GM13976 (cell line): ENCODE measurements at regions not wholly inside any gene's neighbourhood (a gene's known extent, or its start where the extent isn't known, plus 50 kb on each side); places are given as distances from the start of the nearest gene placed in this dataset.
A peak's percentile ranks its signal among the peaks of the same experiment; 100 is the strongest.

ENCODE experiments used
- DNase-seq: peaks from one replicate; pipeline ENCODE4 v3.0.0; 2012; ENCODE audit warnings: low spot score
- in situ Hi-C: fragments of 300-500 bp; cut with MboI; formaldehyde crosslinking; loops from one replicate; pipeline ENCODE4 v1.12.0; 2022; ENCODE audit warnings: low sequenced_read_pairs, mixed read lengths, inconsistent platforms; ENCODE audit not compliant: unreplicated experiment
- TF ChIP-seq, protein P1 (sequence below): IDR thresholded peaks from 2 replicates; pipeline ENCODE4 v1.5.1; 2012; ENCODE audit warnings: borderline replicate concordance, mild to moderate bottlenecking; ENCODE audit not compliant: insufficient read depth; ENCODE audit errors: extremely low read depth, missing control alignments, control extremely low read depth

DNA sequence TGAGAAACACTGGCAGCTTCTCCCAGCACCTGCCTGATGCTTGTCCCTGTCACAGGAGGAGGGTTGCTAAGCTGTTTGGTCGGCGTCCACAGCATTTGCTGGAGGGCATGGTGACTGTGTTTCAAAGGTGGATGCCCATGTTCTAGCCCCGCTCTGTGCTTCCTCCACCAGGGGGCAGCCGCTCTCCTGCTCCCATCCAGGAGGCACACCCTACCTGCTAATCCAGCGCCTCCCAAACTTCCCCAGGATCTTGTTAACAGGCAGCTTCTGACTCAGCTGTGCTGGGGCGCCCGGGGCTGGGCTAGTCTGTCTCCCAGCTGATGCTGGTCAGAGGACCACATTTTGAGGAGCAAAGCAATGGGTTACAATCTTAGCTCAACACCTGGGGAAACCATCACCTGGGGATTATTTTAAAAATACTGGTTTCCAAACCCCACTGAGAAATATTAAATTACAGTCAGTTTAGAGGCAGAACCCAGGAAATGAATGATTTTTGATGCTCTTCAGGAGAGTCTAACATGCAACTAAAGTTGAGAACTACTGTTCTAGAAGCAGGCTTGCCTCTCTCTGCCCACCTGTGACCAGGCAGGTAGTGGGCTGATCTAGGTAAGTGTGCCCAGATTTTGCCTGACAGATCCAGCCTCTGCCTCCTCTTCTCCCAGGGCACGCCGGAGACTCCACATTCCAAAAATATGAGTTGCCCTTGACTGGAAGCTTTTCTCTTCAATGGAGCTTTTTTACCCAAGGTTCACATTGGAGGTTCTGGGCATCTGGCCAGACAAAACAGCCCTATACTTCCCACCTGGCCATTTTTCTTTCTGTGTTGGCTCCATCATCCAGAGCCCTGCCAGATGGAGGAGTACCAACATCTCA is 92.7 kb upstream of the GPR26 start:
- in situ Hi-C loops = no loop called here
- peak; percentile 75 for DNase-seq

DNA sequence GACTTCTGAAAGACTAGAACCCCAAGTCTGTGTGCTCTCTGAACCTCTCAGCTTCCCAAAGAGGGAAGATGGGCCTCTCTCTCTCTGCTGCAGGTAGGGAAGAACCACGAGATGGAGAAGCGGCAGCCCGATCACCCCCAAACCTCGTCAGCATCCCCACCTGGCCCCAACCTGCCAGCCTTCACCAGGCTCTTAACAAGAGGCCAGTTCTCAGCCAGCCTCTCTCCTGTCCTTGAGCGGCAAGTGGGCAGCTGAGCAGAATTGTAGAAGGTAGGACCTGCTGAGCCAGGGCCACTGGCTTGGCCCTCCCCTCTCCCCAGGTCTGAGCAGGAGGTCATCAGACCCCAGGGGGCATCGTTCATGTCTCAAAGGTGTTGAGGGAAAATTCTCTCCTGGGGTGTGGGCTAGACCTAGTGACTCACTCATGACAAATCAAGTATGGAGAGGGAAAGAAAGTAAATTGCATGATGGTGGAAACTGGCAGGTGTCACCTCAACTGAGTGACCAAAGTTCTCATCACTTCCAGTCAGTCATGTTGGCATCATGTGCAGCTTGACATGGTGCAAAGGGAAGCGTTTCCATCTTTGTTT is 92.0 kb upstream of the GPR26 start:
- TF ChIP-seq, protein P1, sequence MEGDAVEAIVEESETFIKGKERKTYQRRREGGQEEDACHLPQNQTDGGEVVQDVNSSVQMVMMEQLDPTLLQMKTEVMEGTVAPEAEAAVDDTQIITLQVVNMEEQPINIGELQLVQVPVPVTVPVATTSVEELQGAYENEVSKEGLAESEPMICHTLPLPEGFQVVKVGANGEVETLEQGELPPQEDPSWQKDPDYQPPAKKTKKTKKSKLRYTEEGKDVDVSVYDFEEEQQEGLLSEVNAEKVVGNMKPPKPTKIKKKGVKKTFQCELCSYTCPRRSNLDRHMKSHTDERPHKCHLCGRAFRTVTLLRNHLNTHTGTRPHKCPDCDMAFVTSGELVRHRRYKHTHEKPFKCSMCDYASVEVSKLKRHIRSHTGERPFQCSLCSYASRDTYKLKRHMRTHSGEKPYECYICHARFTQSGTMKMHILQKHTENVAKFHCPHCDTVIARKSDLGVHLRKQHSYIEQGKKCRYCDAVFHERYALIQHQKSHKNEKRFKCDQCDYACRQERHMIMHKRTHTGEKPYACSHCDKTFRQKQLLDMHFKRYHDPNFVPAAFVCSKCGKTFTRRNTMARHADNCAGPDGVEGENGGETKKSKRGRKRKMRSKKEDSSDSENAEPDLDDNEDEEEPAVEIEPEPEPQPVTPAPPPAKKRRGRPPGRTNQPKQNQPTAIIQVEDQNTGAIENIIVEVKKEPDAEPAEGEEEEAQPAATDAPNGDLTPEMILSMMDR = no peak
- in situ Hi-C loops = no loop called here
- no peak for DNase-seq

More for the DNA sequence above, 92.7 kb upstream of the GPR26 start:
- TF ChIP-seq, protein P1 = peak; percentile 74

DNA sequence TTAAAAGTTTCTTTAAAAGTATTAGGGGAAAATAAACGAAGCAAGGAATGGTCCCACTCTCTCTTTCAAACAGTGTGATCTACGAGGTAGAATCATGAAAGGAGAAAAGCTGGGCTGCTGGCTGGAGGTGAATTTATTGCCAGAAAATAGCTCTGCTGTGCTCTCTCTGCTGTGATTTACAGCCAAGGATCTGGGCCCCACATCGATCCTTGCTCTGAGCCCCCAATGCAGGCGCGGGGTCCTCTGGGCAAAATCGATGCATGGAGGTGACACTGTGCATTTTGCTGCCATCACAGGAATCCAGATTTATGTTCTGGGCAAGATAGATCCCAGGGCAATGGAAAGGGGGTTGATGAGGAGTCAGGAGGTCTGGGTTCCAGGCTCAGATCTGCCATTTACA is 91.0 kb upstream of the GPR26 start:
- in situ Hi-C loops = loop anchor here (25.0 kb wide), 1 partner anchor 812 kb away; no protein-coding TSS in a partner anchor
- no peak for DNase-seq
- TF ChIP-seq, protein P1 = no peak

DNA sequence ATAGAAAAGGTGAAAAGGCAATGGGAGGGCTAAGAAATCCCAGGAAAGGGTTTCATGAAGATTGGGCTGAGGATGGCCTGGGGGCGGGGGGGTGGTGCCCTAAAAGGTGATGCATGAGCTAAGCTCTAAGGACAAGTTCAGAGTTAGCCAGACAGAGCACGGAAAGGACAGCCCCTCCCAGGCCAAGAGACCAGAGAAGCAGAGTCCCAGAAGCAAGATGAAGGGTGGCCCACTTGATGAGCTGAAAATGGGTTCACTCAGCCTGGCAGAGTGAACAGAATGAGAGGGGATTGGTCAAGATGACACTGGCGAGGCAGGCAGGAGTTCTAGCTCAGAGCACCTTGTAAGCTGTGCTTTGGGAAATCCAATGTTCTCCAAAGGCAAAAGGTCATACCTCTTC is 89.4 kb upstream of the GPR26 start:
- DNase-seq = no peak
- in situ Hi-C loops = loop anchor here (25.0 kb wide), 1 partner anchor 811 kb away; no protein-coding TSS in a partner anchor
- TF ChIP-seq, protein P1 = no peak

DNA sequence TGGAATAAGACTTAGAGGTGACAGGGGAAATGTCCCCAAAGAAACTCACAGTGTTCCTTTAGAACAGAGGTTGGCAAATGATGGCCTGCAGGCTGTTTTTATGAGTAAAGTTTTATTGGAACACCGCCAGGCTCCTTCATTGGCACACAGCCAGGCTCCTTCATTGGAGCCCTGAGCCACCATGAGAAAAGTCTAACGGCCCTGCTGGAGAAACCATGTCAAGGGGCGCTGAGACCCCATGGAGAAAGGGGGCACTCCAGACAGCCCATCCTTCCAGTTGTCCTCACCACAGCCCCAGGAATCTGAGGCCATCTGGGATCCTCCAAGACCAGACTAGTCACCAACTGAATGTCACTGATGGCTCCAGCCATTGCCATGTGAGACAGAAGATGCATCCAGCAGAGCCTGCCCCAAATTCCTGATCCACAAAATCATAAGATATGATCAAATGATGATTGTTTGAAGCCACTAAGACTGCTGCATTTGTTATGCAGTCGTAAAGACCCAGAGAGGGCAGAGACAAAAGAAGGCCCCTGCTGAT is 88.2 kb upstream of the GPR26 start:
- no peak for DNase-seq
- TF ChIP-seq, protein P1 = no peak
- in situ Hi-C loops = loop anchor here (25.0 kb wide), 1 partner anchor 809 kb away; no protein-coding TSS in a partner anchor

DNA sequence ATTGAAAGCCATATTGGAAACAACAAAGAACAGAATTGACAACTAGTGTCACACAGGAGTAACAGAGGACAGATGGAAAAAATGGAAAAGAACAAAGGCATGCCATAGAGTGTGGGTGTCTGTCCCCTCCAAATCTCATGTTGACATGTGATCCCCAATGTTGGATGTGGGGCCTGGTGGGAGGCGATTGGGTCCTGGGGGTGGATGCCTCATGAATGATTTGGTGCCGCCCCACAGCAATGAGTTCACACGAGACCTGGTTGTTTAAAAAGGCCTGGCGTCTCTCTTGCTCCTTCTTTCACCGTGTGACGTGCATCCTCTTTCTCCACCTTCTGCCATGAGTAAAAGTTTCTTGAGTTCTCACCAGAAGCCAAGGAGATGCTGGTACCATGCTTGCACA is 87.4 kb upstream of the GPR26 start:
- in situ Hi-C loops = loop anchor here (25.0 kb wide), 1 partner anchor 809 kb away; no protein-coding TSS in a partner anchor
- DNase-seq = no peak
- TF ChIP-seq, protein P1 = no peak
